GM12864 (cell line): ENCODE measurements at regions not wholly inside any gene's neighbourhood (a gene's known extent, or its start where the extent isn't known, plus 50 kb on each side); places are given as distances from the start of the nearest gene placed in this dataset.

Source experiments
- DNase-seq: peaks from one replicate; pipeline ENCODE4 v3.0.0-alpha.2; 2011; ENCODE audit warnings: low read depth
- H3K4me3 ChIP-seq: 2 replicates; pipeline ENCODE4 v1.5.1; 2011; ENCODE audit warnings: mild to moderate bottlenecking, low read depth, low read length, control low read depth
- CTCF ChIP-seq: IDR thresholded peaks from 2 replicates; pipeline ENCODE4 v1.5.1; 2011; ENCODE audit warnings: low read depth, mild to moderate bottlenecking, moderate library complexity, low read length, control low read depth, inconsistent platforms; ENCODE audit errors: missing control alignments

- H3K4me3 ChIP-seq = no peak overlapping the region
- DNase-seq = no peak
- TF ChIP-seq CTCF = no peak
These were observed 181.1 kb downstream of the URI1 start for GRCh38 chr19:30123119-30123518.

- TF ChIP-seq CTCF = no peak
- H3K4me3 ChIP-seq = no peak overlapping the region
- DNase-seq = no peak
These were observed 181.6 kb downstream of the URI1 start for GRCh38 chr19:30123611-30124010.

GRCh38 chr19:30128211-30128610 lies 186.2 kb downstream of the URI1 start:
- DNase-seq = no peak
- H3K4me3 ChIP-seq = no peak overlapping the region
- no peak for TF ChIP-seq CTCF

- DNase-seq = no peak
- H3K4me3 ChIP-seq = no peak overlapping the region
- TF ChIP-seq CTCF = no peak
These were observed 188.5 kb downstream of the URI1 start for GRCh38 chr19:30130356-30131122.

- H3K4me3 ChIP-seq = no peak overlapping the region
- DNase-seq = no peak
- no peak for TF ChIP-seq CTCF
These were observed 189.2 kb downstream of the URI1 start for GRCh38 chr19:30131246-30131645.

GRCh38 chr19:30131722-30132291 lies 189.8 kb downstream of the URI1 start:
- no peak overlapping the region for H3K4me3 ChIP-seq
- DNase-seq = no peak
- TF ChIP-seq CTCF = no peak
